IMR-90 (cell line): ENCODE measurements at regions not wholly inside any gene's neighbourhood (a gene's known extent, or its start where the extent isn't known, plus 50 kb on each side); places are given as distances from the start of the nearest gene placed in this dataset.

Experiments
- ATAC-seq: fragments of 200-7000 bp; cut with Tn5 transposase; 2 replicates; pipeline ENCODE4 v1.9.1; 2020; ENCODE audit warnings: low read depth, mild to moderate bottlenecking, moderate library complexity
- BruUV-seq: library from RNA; stranded (reverse); fragments of 400-500 nt; replicated peaks from 2 replicates; lab custom pipeline; 2021; lab: Mats Ljungman, UMichigan
- CTCF ChIA-PET: fragments of 300-600 bp; formaldehyde crosslinking; extraction: SDS; loops from one replicate; lab custom pipeline; 2021; ENCODE audit warnings: antibody characterized with exemption; lab: Yijun Ruan, JAX
- POLR2A ChIA-PET: fragments of 300-600 bp; sonication (Branson Sonifier 250); formaldehyde crosslinking; loops from one replicate; lab custom pipeline; 2022; ENCODE audit warnings: antibody characterized with exemption; ENCODE audit not compliant: unreplicated experiment; lab: Charles Lee
- DNase-seq: peaks from one replicate; pipeline ENCODE4 v3.0.0; 2013
- H2AFZ ChIP-seq: replicated peaks from 2 replicates; pipeline ENCODE3; 2013; ENCODE audit warnings: low read length, mild to moderate bottlenecking; ENCODE audit not compliant: poor library complexity
- H2AK5ac ChIP-seq: 2 replicates; pipeline ENCODE4 v1.6.1; 2013; ENCODE audit warnings: low read depth, low read length, inconsistent platforms
- H2AK9ac ChIP-seq: replicated peaks from 2 replicates; pipeline ENCODE3; 2013; ENCODE audit warnings: mild to moderate bottlenecking, low read depth, low read length, moderate library complexity; ENCODE audit not compliant: poor library complexity
- H2BK120ac ChIP-seq: 2 replicates; pipeline ENCODE4 v1.6.1; 2013; ENCODE audit warnings: low read depth, low read length, inconsistent platforms
- H2BK15ac ChIP-seq: 3 replicates; pipeline ENCODE4 v1.6.1; 2013; ENCODE audit warnings: low read depth, low read length, inconsistent platforms
- H2BK20ac ChIP-seq: 2 replicates; pipeline ENCODE4 v1.6.1; 2013; ENCODE audit warnings: low read depth, mild to moderate bottlenecking, inconsistent platforms, low read length, moderate library complexity
- H2BK5ac ChIP-seq: 2 replicates; pipeline ENCODE4 v1.6.1; 2013; ENCODE audit warnings: mild to moderate bottlenecking, low read depth, low read length, inconsistent platforms; ENCODE audit not compliant: poor library complexity, severe bottlenecking
- H3K14ac ChIP-seq: replicated peaks from 2 replicates; pipeline ENCODE4 v1.6.1; 2013; ENCODE audit warnings: low read depth, low read length, inconsistent platforms
- H3K18ac ChIP-seq: 2 replicates; pipeline ENCODE4 v1.6.1; 2013; ENCODE audit warnings: low read depth, low read length, control low read depth
- H3K23ac ChIP-seq: 2 replicates; pipeline ENCODE4 v1.6.1; 2013; ENCODE audit warnings: low read depth, low read length, inconsistent platforms
- H3K27ac ChIP-seq: 2 replicates; pipeline ENCODE4 v1.5.1; 2013; ENCODE audit warnings: mild to moderate bottlenecking, control low read depth, low read length; ENCODE audit not compliant: insufficient read depth
- H3K27me3 ChIP-seq: 2 replicates; pipeline ENCODE4 v1.6.1; 2013; ENCODE audit warnings: low read length; ENCODE audit not compliant: control insufficient read depth, insufficient read depth
- H3K36me3 ChIP-seq: 2 replicates; pipeline ENCODE4 v1.6.1; 2013; ENCODE audit warnings: low read length, mixed read lengths; ENCODE audit not compliant: control insufficient read depth, insufficient read depth
- H3K4ac ChIP-seq: 2 replicates; pipeline ENCODE4 v1.6.1; 2013; ENCODE audit warnings: low read depth, low read length, inconsistent platforms
- H3K4me1 ChIP-seq: 2 replicates; pipeline ENCODE4 v1.6.1; 2013; ENCODE audit warnings: low read length, mixed read lengths; ENCODE audit not compliant: control insufficient read depth, insufficient read depth
- H3K4me2 ChIP-seq: 2 replicates; pipeline ENCODE4 v1.6.1; 2013; ENCODE audit warnings: low read depth, mild to moderate bottlenecking, control low read depth, low read length, moderate library complexity
- H3K4me3 ChIP-seq: 2 replicates; pipeline ENCODE4 v1.5.1; 2013; ENCODE audit warnings: low read depth, mild to moderate bottlenecking, control low read depth, low read length, moderate library complexity; ENCODE audit not compliant: insufficient read depth
- H3K56ac ChIP-seq: 2 replicates; pipeline ENCODE4 v1.6.1; 2013; ENCODE audit warnings: low read length, inconsistent platforms; ENCODE audit not compliant: insufficient read depth; ENCODE audit errors: extremely low read depth
- H3K79me1 ChIP-seq, 2 experiments: 2 replicates each; pipeline ENCODE4 v1.6.1; 2013; ENCODE audit warnings: low read length in 2 of 2, inconsistent platforms in 1 of 2, low read depth in 1 of 2
- H3K9ac ChIP-seq: 2 replicates; pipeline ENCODE4 v1.6.1; 2013; ENCODE audit warnings: low read depth, low read length, control low read depth
- H3K9me1 ChIP-seq: 2 replicates; pipeline ENCODE4 v1.6.1; 2013; ENCODE audit warnings: low read length, inconsistent platforms; ENCODE audit not compliant: insufficient read depth
- H3K9me3 ChIP-seq: 2 replicates; pipeline ENCODE4 v1.6.1; 2013; ENCODE audit warnings: low read length; ENCODE audit not compliant: control insufficient read depth, insufficient read depth
- H4K20me1 ChIP-seq: 2 replicates; pipeline ENCODE4 v1.6.1; 2013; ENCODE audit warnings: low read length, inconsistent platforms; ENCODE audit not compliant: insufficient read depth
- H4K5ac ChIP-seq: 2 replicates; pipeline ENCODE4 v1.6.1; 2013; ENCODE audit warnings: mild to moderate bottlenecking, low read depth, low read length, control low read depth
- H4K8ac ChIP-seq, 2 experiments: 2 replicates each; pipeline ENCODE4 v1.6.1; 2013; ENCODE audit warnings: low read depth in 2 of 2, low read length in 2 of 2, control low read depth in 1 of 2, inconsistent platforms in 1 of 2
- H4K91ac ChIP-seq: 2 replicates; pipeline ENCODE4 v1.6.1; 2013; ENCODE audit warnings: low read depth, low read length, inconsistent platforms; ENCODE audit not compliant: insufficient read depth
- CTCF ChIP-seq: conservative IDR thresholded peaks from 2 replicates; pipeline ENCODE4 v1.5.1; 2012; ENCODE audit warnings: mild to moderate bottlenecking, low read depth, low read length, improper control_type of control experiment
- NFE2L2 ChIP-seq: fragments of 150-350 bp; IDR thresholded peaks from 2 replicates; pipeline ENCODE4 v1.6.1; 2016; ENCODE audit warnings: low read depth, mild to moderate bottlenecking, low read length
- RAD21 ChIP-seq: IDR thresholded peaks from 2 replicates; pipeline ENCODE4 v1.6.1; 2012; ENCODE audit warnings: low read length, improper control_type of control experiment
- RFX5 ChIP-seq: IDR thresholded peaks from 2 replicates; pipeline ENCODE4 v1.8.0; 2012; ENCODE audit warnings: low read depth, mild to moderate bottlenecking, low read length, moderate library complexity
- WGBS, 2 experiments: methylation state at CpG; one replicate each; pipeline versions ENCODE4 v1.1.5 to v1.1.7; 2013; ENCODE audit warnings: missing lambda C conversion rate in 2 of 2; ENCODE audit not compliant: insufficient read length in 1 of 2; ENCODE audit errors: extremely low coverage in 2 of 2; 5-methylcytosine and 5-hydroxymethylcytosine counted together
- dilution Hi-C: fragments of 300-500 bp; cut with HindIII; formaldehyde crosslinking; loops from one replicate; pipeline ENCODE4 v1.14.3; 2018; ENCODE audit warnings: low sequenced_read_pairs; ENCODE audit not compliant: unreplicated experiment
- in situ Hi-C: fragments of 300-500 bp; cut with MboI; formaldehyde crosslinking; loops from 3 replicates; pipeline ENCODE4 v1.14.3; 2019; ENCODE audit warnings: low sequenced_read_pairs, inconsistent platforms, mixed read lengths
- intact Hi-C: fragments of 100-400 bp; cut with micrococcal nuclease; formaldehyde crosslinking; loops from 2 replicates; pipeline ENCODE4 v1.10.0; 2022

- no CpG with 5 or more reads among the region's 3 CpGs for WGBS, 2 experiments
- H3K4ac ChIP-seq = no peak overlapping the region
- no peak overlapping the region for H3K14ac ChIP-seq
- BruUV-seq = no TSS peak
- dilution Hi-C loops = no loop called here
- in situ Hi-C loops = no loop called here
- H3K27ac ChIP-seq = no peak overlapping the region
- H3K4me3 ChIP-seq = no peak overlapping the region
- H3K9me3 ChIP-seq = no peaks in the 10 kb centered on the region
- no peak overlapping the region for H4K91ac ChIP-seq
- H2AK5ac ChIP-seq = no peak overlapping the region
- no peak overlapping the region for H2BK120ac ChIP-seq
- H3K4me1 ChIP-seq = no peaks in the 10 kb centered on the region
- H4K5ac ChIP-seq = no peak overlapping the region
- ChIA-PET CTCF (no interaction called here), POLR2A (no interaction called here)
- H3K9ac ChIP-seq = no peak overlapping the region
- H3K23ac ChIP-seq = no peak overlapping the region
- H4K20me1 ChIP-seq = no peaks in the 10 kb centered on the region
- ATAC-seq (no peak), DNase-seq (no peak)
- no peak overlapping the region for H2AFZ ChIP-seq
- TF ChIP-seq RAD21 (no peak), RFX5 (no peak), CTCF (no peak), NFE2L2 (no peak)
- no peak overlapping the region for H2BK5ac ChIP-seq
- H3K56ac ChIP-seq = no peak overlapping the region
- no peak overlapping the region for H3K4me2 ChIP-seq
- H4K8ac ChIP-seq = no peak overlapping the region
- H2BK20ac ChIP-seq = no peak overlapping the region
- no peaks in the 10 kb centered on the region for H3K79me1 ChIP-seq
- H3K27me3 ChIP-seq = no peaks in the 10 kb centered on the region
- intact Hi-C loops = no loop called here
- H3K18ac ChIP-seq = no peak overlapping the region
- no peak overlapping the region for H2BK15ac ChIP-seq
- no peak overlapping the region for H2AK9ac ChIP-seq
- no peaks in the 10 kb centered on the region for H3K36me3 ChIP-seq
- no peaks in the 10 kb centered on the region for H3K9me1 ChIP-seq
Measured at GRCh38 chr2:51844596-51844995, 812.7 kb upstream of the NRXN1 start.
